ENCODE measurements at regions not wholly inside any gene's neighbourhood (a gene's known extent, or its start where the extent isn't known, plus 50 kb on each side); places are given as distances from the start of the nearest gene placed in this dataset.

DNA sequence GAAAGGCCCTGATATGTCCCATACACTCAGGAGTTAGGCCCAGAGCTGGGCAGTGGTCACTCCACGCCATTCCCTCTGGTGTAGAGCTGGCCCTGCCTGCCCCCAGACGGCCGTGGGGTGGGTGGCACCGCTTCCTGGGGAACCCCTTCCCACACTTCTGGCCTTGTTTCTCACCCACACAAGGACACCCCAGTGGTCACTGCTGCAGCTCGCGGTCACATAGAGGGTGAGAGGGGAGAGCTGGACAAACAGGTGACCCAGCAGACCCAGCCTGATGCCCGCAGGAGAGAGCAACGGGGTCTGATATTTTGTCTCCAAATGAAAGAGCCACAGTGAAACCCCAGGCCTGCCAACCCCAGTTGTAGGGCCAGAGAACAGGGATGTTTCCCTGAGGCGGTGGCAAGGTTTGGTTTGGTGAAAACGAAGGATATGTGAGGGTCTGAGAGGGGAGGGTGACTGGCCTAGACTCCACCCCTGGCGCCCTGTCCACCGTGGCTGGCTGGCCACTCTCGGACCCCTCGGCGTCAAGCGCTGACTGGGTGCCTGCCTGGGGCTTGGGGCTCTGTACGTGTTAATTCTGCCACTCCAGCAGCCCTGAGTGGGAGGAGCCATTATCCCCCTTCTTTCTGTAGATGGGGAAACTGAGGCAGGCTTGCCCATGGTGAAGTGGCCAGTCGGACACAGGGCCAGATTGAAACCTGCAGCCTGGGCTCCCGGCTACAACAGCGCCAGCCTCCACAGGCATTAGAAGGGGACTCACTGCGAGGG lies 71.0 kb upstream of the PPARA start:
- DNase-seq = no peak

DNA sequence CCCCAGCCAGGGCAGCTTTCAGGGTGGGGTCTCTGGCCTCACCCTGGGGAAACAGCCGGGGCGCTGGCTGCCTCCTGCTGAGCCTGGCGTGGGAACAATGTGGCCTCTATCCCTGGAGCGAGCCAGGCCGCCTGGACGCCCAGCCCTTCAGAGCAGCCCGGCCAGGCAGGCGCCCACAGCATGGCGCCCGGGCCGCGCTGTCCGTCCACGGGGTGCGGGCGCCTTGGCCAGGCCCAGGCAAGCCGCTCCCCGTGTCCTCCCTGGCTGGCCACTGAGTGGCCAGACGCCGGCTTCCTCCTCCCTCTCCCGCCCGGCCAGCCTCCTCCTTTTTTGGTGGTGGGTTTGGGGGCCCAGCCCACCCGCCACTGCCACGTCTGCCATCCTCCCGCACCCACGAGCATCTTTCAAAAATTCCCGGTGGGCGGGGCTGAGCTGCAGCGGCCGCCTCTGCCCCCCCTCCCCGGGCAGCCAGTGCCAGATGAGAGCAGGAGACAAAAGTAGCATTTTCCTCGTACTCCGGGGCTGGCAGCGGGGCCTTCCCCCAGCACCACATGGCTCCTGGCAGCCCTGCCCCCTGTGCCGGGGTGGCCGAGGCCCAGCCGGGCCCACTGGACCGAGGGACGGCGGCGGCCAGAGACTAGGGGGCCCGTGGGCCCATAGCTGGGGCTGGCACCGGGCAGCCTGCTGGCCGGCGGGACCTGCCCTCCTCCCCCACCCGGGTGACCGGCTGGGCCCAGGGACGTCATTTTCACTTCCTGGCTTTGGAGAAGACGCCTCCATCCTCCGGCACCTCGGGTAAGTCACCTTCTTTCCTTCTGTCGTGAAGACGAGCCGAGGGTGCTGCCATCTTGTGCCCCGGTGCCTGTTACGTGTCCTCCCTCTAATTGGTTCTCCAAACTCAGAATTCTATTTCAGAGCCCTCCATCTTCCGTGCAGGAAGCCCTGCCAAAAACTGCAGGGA lies 70.2 kb upstream of the PPARA start:
- peak; percentile 59 for DNase-seq

DNA sequence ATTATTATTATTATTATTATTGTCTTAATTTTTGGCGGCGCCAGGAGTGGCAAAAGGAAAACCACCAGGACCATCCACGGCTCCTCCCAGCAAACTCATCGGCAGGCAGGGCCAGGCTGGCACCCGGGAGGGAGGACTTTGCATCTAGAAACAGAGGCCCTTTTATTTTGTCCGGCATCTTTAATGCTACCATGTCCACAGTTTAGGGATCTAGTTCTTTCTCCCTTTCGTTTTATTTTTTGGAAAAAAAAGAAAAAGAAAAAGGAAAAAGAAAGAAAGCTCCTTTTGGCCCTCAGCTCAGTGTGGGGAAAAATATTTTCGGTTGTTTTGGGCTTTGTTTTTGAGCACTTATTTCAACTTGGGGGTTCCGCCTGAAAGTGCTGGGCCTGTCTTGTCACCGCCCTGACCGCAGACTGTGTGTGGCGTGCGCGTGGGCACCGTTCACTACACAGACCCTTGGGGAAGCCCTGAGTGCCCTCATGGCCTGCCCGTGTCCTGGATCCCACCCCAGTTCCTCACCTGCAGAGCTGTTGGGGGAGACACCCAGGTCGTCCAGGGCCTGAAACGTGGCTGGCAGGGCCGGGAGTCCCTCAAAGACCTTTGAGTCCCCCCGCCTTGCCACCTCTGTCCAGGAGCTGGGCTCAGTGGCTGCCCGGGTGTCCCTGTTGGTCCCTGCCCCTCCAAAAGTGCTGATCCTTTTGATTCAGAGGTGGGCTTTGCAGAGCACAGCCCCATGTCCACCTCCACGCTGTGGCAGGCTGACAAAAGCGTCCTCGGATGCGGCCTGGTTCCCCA lies 69.1 kb upstream of the PPARA start:
- no peak for DNase-seq

DNA sequence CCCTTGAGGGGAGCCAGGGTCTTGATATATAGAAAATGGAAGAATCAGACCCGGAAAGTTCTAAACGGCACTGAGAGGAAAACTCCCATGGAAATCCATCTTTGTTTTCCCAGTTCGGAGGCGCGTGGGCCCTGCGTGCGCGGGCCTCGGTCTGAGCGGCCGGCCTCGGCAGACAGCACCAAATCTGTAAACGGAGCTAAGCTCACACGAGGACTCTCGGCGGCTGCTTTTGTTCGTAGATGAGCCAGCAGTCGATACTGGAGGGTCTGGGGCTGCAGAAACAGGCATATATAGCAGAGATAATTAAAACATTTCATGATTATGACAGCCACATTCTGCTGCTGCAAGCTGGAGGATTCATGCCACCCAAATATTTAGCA lies 68.5 kb upstream of the PPARA start:
- DNase-seq = no peak

DNA sequence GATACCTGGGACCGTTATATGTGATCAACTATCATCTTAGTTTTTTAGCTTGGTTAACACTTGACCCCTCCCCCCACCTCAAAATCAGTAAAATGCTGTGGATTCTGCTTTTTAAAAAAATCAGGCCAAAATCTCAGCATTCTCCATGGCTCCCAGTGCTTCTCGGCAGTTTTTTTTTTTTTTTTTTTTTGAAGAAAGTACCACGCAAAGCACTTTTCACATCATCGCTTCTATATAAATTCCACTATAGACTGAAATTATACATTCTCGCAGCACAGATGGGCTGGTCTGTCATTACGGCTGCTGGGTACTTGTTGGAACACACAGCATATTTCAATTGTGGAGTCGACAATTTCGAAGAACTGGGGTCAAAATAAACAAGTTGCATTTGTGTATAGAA lies 67.7 kb upstream of the PPARA start:
- no peak for DNase-seq

DNA sequence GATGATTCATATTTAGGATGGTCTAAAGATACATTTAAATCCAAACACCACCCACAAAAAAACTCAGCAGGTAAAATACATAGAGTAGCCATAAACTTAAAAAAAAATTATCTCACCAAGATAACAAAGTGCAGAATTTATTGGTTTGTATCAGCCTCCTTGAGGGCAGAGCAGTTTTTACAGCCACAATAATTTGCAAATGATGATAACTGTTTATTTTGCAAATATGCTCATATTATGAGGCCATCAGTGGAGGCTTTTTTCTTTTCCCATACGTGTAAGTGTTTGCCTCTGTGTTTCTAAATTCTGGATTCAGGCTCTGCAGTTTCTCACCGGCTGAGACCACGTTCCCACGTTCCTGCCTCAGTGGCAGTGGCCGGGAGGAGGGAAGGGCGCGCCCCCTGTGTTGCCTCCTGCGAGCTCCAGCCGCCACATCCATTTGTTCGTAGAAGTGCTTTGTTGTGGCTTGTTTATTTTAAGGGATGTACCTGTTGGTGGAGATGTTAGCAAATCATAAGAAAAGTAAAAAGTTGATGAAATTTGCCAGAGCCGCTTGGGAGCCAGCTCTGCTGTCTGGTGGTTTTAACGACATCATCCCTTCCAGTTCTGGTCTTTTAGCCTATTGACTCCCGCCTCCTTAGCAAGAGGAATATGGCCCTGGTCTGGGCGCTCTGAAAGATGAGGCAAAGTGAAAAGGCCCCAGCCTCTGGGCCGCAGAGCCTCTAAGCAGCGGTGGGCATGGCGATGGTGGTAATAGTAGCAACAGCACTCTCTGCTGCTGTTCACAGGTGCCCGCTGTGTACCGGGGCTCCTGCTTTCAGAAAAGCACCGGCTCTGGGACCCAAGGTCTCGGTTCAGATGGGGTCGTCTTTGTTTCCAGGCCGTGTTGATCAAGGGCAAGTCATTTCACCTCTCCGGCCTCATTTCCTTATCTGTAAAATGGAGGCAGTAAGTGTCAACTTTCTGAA lies 66.7 kb upstream of the PPARA start:
- DNase-seq = no peak

DNA sequence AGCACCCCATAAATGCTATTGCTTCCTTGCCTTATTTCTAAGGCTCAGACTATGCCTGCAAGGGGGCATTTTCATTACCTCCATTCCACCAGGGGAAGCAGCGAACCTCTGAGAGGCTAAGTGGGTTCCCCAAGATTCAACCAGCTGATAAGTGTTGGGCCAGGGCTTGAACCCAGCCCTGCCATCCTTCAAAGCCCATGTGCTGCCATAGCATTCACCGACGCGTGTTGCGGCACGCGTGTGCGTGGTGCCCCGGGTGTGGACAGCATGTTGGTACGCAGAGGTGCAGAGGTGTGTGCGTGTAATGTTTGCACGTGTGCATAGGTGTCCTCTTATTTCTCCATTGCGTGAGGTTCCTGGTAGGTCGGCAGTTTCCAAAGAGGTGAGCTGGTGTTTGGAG lies 66.0 kb upstream of the PPARA start:
- no peak for DNase-seq

DNA sequence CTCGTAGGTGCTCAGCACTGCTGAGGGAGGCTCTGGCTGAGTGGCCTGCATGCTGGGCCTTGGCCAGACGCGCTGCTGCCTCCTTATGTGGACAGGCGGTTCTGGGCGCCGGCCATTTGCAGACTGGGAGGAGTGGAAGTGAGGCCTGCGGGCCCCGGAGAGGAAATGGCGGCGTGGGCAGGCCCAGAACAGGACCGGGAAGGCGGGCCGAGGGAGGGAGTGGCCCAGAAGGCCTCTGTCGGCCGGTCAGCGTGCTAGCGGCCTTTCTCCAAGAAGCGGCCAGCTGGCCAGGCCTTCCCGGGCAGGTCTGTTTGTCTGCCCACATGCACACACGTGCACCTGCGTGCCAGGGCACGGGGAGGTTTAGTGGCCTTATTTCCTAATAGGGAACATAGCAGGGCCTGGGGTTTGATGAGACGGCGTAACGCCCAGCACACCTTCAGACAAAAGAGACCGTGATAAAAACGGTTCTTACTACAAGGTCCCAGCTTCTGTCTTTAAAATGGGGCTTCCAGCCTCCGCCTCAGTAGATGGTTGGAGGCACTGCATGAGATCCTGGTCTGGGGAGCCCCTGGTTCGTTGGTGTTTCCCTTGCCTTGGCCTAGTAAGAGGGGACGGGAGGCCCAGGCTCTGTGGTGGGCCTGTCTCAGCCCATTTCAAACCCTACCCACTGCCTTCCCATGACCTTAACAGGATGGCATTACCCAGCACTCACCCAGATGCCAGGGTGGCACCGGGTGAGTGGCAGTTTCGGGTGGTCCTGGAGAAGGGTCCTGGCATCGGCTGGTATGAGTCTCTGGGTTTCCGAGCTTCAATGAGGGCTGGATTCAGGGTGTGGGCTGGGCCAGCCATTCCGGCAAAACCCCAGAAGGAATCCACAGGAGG lies 65.1 kb upstream of the PPARA start:
- DNase-seq = no peak

DNA sequence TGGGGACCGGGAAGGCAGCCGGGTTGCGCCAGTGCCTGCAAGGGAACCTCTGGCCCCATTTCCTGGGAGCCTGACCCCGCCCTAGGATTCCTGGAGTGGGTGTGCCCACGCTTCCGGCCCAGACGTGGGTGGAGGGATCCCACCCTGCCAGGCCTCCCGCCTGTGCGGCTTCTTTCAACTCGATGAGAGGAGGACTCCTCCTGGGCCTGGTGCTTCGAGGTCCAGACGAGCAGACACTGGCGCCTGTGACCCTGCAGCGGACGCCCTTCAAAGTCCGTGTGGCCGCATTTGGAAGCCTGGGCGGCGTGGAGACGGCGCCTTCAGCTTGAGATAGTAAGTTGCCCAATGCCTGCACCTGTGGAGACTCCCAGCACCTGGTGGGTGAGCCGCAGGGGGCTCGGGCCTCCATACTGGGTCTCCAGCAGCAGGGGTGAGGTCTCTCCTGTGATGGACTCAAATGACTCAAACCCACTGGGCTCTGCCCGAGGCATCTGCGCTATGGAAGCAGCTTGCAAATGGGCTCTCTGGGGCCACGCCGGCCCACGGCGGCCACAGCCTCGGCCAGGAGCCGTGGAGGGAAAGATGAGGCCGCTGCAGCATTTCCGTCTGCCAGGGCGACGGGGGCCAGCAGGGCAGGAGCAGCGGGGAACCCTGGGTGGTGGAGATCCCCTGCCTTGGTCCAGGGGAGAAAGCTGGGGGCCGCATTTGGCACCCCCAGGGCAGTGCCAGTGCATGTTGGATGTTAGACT lies 64.3 kb upstream of the PPARA start:
- DNase-seq = no peak

DNA sequence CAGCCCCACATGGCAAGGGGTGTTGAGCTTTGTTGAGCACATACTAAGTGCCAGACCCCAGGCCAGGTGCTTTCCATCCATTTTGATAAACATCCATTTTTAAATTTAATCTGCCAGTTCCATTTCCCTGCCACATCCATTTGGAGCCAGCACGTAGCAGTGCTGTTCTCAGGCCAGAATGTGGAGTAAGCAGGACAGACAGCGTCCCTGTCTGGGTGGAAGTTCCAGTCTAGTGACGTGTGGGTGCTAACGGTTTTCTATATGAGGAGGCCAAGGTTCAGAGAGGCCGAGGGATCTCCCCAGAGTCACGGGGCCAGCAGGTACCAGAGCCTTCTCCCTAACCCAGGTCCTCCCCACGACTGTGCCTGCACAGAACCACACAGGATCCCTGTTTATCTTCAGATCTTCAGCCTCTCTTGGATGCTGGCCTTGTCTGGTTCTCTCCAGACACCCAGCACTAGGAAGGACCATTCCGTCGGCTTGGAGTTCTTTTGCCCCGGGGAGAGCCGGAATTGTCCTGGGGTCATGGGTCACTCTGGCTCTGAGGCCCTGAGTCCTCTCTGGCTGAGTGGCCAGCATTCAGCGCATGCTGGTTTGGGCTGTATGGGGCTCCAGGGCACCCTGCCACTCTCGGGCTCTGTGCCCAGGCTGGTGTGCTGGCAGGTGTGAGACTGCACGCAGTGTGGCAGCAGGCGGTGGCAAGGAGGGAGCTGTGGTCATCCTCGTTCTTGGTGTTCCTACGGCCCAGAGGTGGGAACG lies 63.6 kb upstream of the PPARA start:
- no peak for DNase-seq

DNA sequence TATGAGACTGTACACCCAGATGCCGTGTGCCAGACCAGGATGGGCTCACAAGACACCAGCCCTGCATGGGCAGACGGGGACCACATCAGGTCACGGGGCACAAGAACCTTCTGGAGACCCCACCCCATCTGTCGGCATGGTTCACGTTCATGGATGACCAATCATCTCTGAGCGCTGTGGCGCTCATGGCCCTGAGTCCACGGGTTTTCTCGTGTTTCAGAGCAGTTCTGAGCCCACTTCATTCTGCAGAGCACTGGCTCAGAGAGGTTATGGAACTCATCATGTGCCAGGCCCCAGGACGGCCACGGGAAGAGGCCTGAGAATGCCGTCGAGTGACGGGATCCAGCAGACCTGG lies 63.0 kb upstream of the PPARA start:
- no peak for DNase-seq

DNA sequence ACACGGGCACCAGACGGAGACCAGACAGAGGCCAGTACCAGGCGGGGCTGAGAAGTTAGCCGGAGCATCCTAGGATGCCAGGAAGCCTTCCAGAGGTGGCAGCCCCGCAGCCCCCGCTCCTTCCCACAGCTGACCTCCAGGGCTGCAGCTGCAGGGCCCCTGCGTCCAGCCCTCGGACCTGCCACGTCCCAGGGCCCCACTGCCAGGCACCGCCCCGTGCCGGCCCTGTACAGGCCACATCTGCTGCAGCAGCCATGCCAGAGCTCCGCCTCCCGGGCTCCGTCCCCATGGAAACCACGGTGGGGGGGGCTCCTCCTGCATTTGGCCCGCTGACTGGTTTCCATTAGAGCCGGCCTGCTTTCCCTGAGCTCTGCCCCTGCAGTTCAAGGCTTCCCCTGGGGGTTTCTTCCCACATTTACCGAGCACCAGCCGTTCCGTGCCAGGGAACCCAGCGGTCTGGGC lies 62.5 kb upstream of the PPARA start:
- peak; percentile 79 for DNase-seq

DNA sequence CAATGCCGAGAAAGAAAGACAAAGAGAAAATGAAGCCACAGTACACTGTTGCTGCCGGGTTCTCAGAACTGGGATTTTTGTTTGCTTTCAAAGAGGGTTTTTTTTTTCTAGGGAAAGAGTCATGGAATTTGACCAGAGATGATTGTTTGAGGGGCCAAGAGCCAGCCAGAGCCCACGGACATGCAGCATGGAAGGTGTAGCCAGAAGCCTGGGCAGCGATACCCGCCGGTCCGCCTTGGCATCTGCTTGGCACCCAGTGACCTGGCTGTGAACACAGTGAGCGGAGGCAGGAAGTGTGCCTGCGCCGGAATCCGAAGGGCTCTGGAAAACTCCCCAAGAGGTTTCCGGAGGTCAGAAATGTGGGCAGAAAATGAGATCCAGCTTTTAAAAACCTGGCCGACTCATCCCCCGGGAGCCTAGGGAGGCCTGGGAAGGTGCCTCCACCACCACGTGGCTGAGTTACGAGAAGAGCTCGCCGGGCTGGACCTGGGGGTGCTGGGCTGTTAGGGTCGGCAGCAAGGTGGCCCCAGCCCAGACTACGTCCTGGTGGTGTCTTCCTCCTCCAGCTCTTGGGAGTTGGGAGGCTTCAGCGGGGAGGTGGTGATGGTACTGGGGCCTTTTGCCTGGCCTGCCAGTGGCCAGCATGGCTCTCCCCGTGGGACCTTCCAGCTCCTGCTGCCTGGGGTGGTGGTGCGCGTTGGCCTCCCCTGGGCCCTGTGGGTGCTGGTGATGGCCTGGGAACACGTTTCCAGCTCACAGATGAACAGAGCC lies 61.6 kb upstream of the PPARA start:
- DNase-seq = no peak

DNA sequence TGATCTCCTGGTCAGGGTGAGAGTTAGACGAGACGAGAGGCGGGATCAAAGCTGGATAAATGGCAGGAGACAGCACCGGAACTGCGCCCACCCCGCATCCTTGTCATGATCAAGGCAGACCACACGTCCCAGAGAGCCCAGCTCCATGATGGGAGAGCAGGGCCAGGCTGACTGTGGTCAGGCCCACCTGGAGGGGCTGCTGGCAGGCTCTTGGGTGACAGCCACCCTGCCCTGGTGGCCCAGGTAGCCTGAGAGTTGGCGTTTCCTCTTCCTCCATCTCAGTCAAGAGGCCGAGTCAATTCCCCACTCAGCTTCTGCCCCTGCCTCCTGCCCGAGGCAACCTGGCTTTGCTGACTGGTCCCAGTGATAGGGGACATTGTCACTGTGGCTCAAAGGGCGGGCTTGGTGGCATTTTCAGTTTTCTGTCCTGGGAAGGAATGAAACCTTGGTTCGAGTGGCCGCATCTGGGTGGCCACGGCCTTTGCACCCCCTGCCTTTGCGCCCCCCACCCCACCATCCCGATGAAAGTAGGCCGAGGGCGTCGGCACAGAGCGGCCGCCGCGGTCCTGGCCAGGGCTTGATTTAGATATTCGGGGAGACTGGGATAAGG lies 60.8 kb upstream of the PPARA start:
- DNase-seq = no peak

DNA sequence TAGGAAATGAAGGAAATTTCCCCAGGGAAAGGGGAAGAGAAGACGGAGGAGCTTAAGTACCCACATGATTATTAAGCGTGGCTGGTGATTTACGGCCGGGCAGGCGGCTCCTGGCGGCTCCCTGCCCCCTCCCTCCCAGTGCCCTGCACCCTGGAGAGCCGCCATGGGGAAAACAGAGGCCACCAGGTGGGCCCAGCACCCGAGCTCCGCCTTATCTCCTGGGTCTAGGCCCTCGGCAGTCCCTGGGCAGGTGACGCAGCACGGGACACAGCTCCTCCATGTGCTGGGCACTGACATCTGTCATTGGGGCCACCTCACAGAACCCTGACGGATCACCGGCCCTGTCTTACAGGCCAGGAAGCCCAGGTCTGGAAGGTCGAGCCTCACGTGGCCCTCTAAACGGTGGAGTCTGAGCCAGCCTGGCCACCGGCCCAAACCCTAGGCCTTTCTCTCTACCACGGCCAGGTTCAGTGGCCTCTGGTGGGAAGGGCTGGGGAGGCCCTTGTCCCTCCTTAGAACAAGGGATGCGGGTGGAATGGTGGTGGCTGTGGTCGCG lies 60.2 kb upstream of the PPARA start:
- peak; percentile 48 for DNase-seq

DNA sequence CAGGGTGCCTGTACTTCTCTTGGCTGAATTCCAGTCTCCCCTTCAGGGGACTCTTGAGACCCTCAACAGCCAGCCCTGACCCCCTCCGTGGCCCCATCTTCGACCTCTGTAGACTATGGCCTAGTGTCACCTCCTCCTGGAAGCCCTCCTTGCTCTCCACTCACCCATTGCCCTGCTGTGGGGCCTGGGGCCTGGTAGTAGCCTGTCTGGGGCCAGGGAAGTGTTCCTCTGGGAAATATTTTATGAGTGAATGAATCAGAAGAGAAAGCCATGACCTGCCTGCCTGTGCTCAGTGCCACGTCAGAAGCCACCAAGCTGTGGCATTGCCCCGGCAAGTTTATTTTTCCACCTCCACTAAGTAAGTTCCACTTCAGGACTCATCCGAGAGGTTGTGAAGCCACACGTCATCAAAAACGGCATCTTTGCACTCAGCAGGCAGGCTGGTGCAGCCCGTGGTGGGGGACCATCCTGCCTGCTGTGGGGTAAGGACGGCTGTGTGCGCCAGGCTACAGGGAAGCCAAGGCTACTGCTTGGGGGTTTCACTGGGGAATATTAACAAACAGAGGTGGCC lies 59.6 kb upstream of the PPARA start:
- no peak for DNase-seq

DNA sequence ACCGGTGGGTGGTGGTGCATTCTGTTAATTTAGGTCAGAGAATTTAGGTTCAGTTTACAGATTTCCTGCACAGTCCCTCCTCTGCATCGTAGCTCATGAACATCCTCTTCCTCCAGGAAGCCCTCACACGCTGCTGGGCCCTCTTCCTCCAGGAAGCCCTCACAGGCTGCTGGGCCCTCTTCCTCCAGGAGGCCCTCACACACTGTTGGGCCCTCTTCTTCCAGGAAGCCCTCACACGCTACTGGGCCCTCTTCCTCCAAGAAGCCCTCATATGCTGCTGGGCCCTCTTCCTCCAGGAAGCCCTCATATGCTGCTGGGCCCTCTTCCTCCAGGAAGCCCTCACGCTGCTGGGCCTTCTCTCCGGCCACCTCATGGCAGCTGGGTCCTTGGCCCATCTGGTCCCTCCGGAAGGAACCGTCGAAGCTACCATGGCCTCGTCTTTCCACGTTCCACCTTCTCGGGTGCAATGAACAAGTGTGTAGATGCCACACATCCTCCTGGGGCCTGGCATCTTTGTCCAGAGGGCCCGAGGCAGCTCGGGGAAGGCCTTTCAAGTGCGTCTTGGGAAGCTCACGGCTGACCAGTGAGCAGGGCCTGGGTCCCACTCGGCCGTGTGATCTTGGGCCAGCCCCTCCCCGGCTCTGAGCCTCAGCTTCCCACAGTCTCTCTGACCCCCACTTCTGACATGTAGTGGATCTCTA lies 58.9 kb upstream of the PPARA start:
- no peak for DNase-seq

Data from NCI-H1436 (cell line).